ENCODE measurements at regions not wholly inside any gene's neighbourhood (a gene's known extent, or its start where the extent isn't known, plus 50 kb on each side); places are given as distances from the start of the nearest gene placed in this dataset.

GRCh38 chr5:167633931-167634341, 657.5 kb upstream of the WWC1 start:
- CTCF ChIA-PET, result no interaction called here
- TF ChIP-seq EZH2 (IDR thresholded peaks at IDR 0.05; ENCODE audit: borderline replicate concordance, low read depth, low read length, severe bottlenecking) (no peak), POLR2A (IDR thresholded peaks at IDR 0.05; ENCODE audit: low read depth, low read length) (no peak), JUN (IDR thresholded peaks at IDR 0.05; ENCODE audit: borderline replicate concordance, insufficient read depth, insufficient read length, low read depth) (no peak), FOS (IDR thresholded peaks at IDR 0.05; ENCODE audit: borderline replicate concordance, insufficient read depth, low read length) (no peak), GATA2 (IDR thresholded peaks at IDR 0.05; ENCODE audit: insufficient read depth, insufficient read length, low read depth, low read length) (no peak), POLR2AphosphoS5 (IDR thresholded peaks at IDR 0.05; ENCODE audit: insufficient read depth, low read depth, low read length) (no peak), MYC (IDR thresholded peaks at IDR 0.05; ENCODE audit: low read depth, low read length) (no peak), CTCF (IDR thresholded peaks at IDR 0.05; ENCODE audit: extremely low read depth in 1 of 2, insufficient read depth in 1 of 2, low read depth in 1 of 2, low read length in 2 of 2) (no peak)
- TF ChIP-seq, protein P1, sequence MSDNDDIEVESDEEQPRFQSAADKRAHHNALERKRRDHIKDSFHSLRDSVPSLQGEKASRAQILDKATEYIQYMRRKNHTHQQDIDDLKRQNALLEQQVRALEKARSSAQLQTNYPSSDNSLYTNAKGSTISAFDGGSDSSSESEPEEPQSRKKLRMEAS (IDR thresholded peaks at IDR 0.05; ENCODE audit: insufficient read depth, insufficient read length), result no peak
- FAIRE-seq (no peak), DNase-seq (ENCODE audit: low read depth, low spot score) (no peak)
- dilution Hi-C loops (cut with MboI; ENCODE audit: extremely low pct_ligation_motif_present, low sequenced_read_pairs), result no loop called here
- H3K27ac ChIP-seq (ENCODE audit: insufficient read depth, low read depth, low read length), result no peak overlapping the region
- H3K4me3 ChIP-seq (replicated peaks in 1 of 3; ENCODE audit: insufficient read depth in 1 of 3, low read depth in 1 of 3, low read length in 3 of 3), result no peak overlapping the region
- H3K9me3 ChIP-seq (replicated peaks; ENCODE audit: control insufficient read depth, insufficient read depth, low read length), result no peaks in the 10 kb centered on the region
- H3K4me2 ChIP-seq (ENCODE audit: insufficient read depth, low read length), result no peak overlapping the region
- no peaks in the 10 kb centered on the region for H4K20me1 ChIP-seq (replicated peaks; ENCODE audit: control insufficient read depth, extremely low read depth, insufficient read depth, low read length)
- no peaks in the 10 kb centered on the region for H3K4me1 ChIP-seq (ENCODE audit: control insufficient read depth, extremely low read depth, insufficient read depth, low read length)
- POLR2A ChIA-PET, result no interaction called here
- BruUV-seq (replicated peaks), result no TSS peak
- no peaks in the 10 kb centered on the region for H3K36me3 ChIP-seq (ENCODE audit: control insufficient read depth in 2 of 2, extremely low read depth in 1 of 2, insufficient read depth in 2 of 2, low read length in 2 of 2)
- no peaks in the 10 kb centered on the region for H3K9me1 ChIP-seq (replicated peaks; ENCODE audit: control insufficient read depth, extremely low read depth, insufficient read depth, low read length)
- no peaks in the 10 kb centered on the region for H3K27me3 ChIP-seq (ENCODE audit: control insufficient read depth in 2 of 2, insufficient read depth in 2 of 2, low read length in 2 of 2)
- H2AFZ ChIP-seq (ENCODE audit: low read depth, low read length), result no peak overlapping the region
- H3K79me2 ChIP-seq (ENCODE audit: control insufficient read depth, insufficient read depth, low read length), result no peaks in the 10 kb centered on the region
- no peak overlapping the region for H3K9ac ChIP-seq (replicated peaks; ENCODE audit: extremely low read depth, insufficient read depth, low read length)
- intact Hi-C loops (cut with micrococcal nuclease), result no loop called here

Data from endothelial cell of umbilical vein (primary cell).